ENCODE measurements at regions not wholly inside any gene's neighbourhood (a gene's known extent, or its start where the extent isn't known, plus 50 kb on each side); places are given as distances from the start of the nearest gene placed in this dataset.

GRCh38 chr1:30257322-30257721 lies 466.1 kb downstream of the MATN1 start:
- no peak for TF ChIP-seq CTCF (conservative IDR thresholded peaks at IDR 0.05)
- Histone ChIP-seq H3K9me3 (ENCODE audit: control insufficient read depth, low read length) (peaks cover 9% of the 10 kb centered on the region), H3K4me1 (ENCODE audit: control insufficient read depth, insufficient read depth, low read length) (peaks cover 8% of the 10 kb centered on the region), H3K27ac (ENCODE audit: low read depth, low read length) (no peak overlapping the region), H3K4me3 (ENCODE audit: low read length) (no peak overlapping the region), H3K27me3 (ENCODE audit: control insufficient read depth, insufficient read depth, low read length, poor library complexity, severe bottlenecking) (no peaks in the 10 kb centered on the region), H3K9ac (ENCODE audit: extremely low read depth, low read length, poor library complexity, severe bottlenecking) (no peak overlapping the region), H3K36me3 (ENCODE audit: control insufficient read depth, insufficient read depth, low read length) (no peaks in the 10 kb centered on the region)
- WGBS, 2 experiments (ENCODE audit: insufficient coverage in 1 of 2, insufficient read length in 1 of 2) = 95% methylated on average over 1 of the region's 1 CpG; no CpG with 5 or more reads in 1 of the 2 experiments
- no peaks in the 10 kb centered on the region for H3K36me3 Mint-ChIP-seq (ENCODE audit: low read depth)
- H3K9me3 Mint-ChIP-seq = peaks cover 11% of the 10 kb centered on the region
- no peak for DNase-seq
- peaks cover 2% of the 10 kb centered on the region for H3K27me3 Mint-ChIP-seq (ENCODE audit: insufficient read depth)
- H3K4me1 Mint-ChIP-seq = peaks cover 27% of the 10 kb centered on the region
- no peak overlapping the region for H3K27ac Mint-ChIP-seq
- H3K4me3 Mint-ChIP-seq = no peak overlapping the region

GRCh38 chr1:30256911-30257310 lies 466.5 kb downstream of the MATN1 start:
- peaks cover 8% of the 10 kb centered on the region for H3K4me1 ChIP-seq (ENCODE audit: control insufficient read depth, insufficient read depth, low read length)
- TF ChIP-seq CTCF (conservative IDR thresholded peaks at IDR 0.05) = no peak

GRCh38 chr1:30255111-30255724 lies 468.2 kb downstream of the MATN1 start:
- H3K4me3 ChIP-seq (ENCODE audit: low read length) = no peak overlapping the region
- DNase-seq = peak; percentile 71
- Mint-ChIP-seq H3K4me3 (no peak overlapping the region), H3K27ac (no peak overlapping the region), H3K36me3 (ENCODE audit: low read depth) (no peaks in the 10 kb centered on the region), H3K4me1 (peaks cover 36% of the 10 kb centered on the region), H3K9me3 (no peaks in the 10 kb centered on the region), H3K27me3 (ENCODE audit: insufficient read depth) (no peaks in the 10 kb centered on the region)
- peaks cover 8% of the 10 kb centered on the region for H3K4me1 ChIP-seq (ENCODE audit: control insufficient read depth, insufficient read depth, low read length)
- H3K27ac ChIP-seq (ENCODE audit: low read depth, low read length) = no peak overlapping the region
- no peaks in the 10 kb centered on the region for H3K9me3 ChIP-seq (ENCODE audit: control insufficient read depth, low read length)
- H3K36me3 ChIP-seq (ENCODE audit: control insufficient read depth, insufficient read depth, low read length) = no peaks in the 10 kb centered on the region
- 72 to 84% methylated on average over 3 to 5 of the region's 5 CpGs for WGBS, 2 experiments (ENCODE audit: insufficient coverage in 1 of 2, insufficient read length in 1 of 2)
- H3K9ac ChIP-seq (ENCODE audit: extremely low read depth, low read length, poor library complexity, severe bottlenecking) = no peak overlapping the region
- H3K27me3 ChIP-seq (ENCODE audit: control insufficient read depth, insufficient read depth, low read length, poor library complexity, severe bottlenecking) = no peaks in the 10 kb centered on the region
- no peak for TF ChIP-seq CTCF (conservative IDR thresholded peaks at IDR 0.05)

More at GRCh38 chr1:30256911-30257310, 466.5 kb downstream of the MATN1 start:
- no peak overlapping the region for H3K4me3 ChIP-seq (ENCODE audit: low read length)
- peaks cover 9% of the 10 kb centered on the region for H3K9me3 ChIP-seq (ENCODE audit: control insufficient read depth, low read length)
- no peak overlapping the region for H3K9ac ChIP-seq (ENCODE audit: extremely low read depth, low read length, poor library complexity, severe bottlenecking)
- Mint-ChIP-seq H3K36me3 (ENCODE audit: low read depth) (no peaks in the 10 kb centered on the region), H3K4me1 (peaks cover 27% of the 10 kb centered on the region), H3K27ac (no peak overlapping the region), H3K27me3 (ENCODE audit: insufficient read depth) (no peaks in the 10 kb centered on the region), H3K9me3 (peaks cover 10% of the 10 kb centered on the region), H3K4me3 (no peak overlapping the region)
- no peaks in the 10 kb centered on the region for H3K27me3 ChIP-seq (ENCODE audit: control insufficient read depth, insufficient read depth, low read length, poor library complexity, severe bottlenecking)
- 92 to 93% methylated on average over 3 to 6 of the region's 6 CpGs for WGBS, 2 experiments (ENCODE audit: insufficient coverage in 1 of 2, insufficient read length in 1 of 2)
- no peaks in the 10 kb centered on the region for H3K36me3 ChIP-seq (ENCODE audit: control insufficient read depth, insufficient read depth, low read length)
- H3K27ac ChIP-seq (ENCODE audit: low read depth, low read length) = no peak overlapping the region
- no peak for DNase-seq

Data from endodermal cell (in vitro differentiated cells).